Sciatic nerve (tissue), 2 donors: ENCODE measurements at regions not wholly inside any gene's neighbourhood (a gene's known extent, or its start where the extent isn't known, plus 50 kb on each side); places are given as distances from the start of the nearest gene placed in this dataset.

ENCODE experiments used
- ATAC-seq: fragments of 200-7000 bp; cut with Tn5 transposase; one replicate; pipeline ENCODE4 v1.9.1; 2020; ENCODE audit warnings: mild to moderate bottlenecking, moderate library complexity
- DNase-seq: peaks from one replicate; pipeline ENCODE4 v3.0.0-alpha.2; 2020; ENCODE audit warnings: low spot score
- intact Hi-C: fragments of 100-400 bp; cut with DNase I; formaldehyde crosslinking; loops from one replicate; pipeline ENCODE4 v1.14.2; 2022
- donor health status: DM: no; HTN: no; CAD: no.
- donor health status: DM: no; HTN: no; CAD: no.

DNA sequence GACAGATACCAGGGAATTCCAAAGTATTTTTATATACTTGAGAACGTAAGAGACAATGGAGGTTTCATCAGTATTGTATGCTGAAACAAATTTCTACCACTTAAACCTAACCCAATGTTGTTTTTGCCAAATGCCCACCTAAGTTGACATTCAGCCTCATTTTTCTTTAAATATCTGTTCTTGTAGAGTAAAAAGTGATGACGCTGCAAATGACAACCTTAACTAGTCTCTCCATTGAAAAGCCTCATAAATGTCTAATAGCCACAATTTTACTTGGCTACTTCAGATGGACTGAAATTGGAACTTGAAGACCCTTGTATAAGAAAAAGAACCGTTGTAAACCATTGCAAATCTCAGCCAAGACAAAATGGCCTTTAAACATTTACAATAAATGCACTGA is 176.9 kb downstream of the CRPPA start:
- intact Hi-C loops: no loop called here
- no peak for ATAC-seq
- DNase-seq: no peak

- intact Hi-C loops: no loop called here
- ATAC-seq (no peak), DNase-seq (no peak)
Observed at GRCh38 chr7:16242920-16243319, 178.4 kb downstream of the CRPPA start.

DNA sequence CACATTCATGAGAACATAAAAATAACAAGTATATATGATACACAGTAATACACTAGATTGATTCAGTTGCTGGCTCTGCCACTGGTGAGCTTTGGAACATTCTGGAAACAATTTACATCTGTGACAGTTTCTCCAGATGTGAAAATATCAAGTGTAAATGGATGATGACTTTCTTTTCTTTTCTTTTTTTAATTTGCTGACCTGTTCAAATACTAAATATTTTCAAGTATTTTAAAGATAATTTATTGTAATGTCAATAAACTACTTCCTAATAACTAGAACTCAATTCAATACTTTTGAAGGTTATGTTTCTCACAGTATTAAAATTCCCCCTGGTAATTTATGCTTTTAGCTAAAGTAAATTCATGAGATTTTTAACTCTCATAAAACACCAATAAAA is 180.3 kb downstream of the CRPPA start:
- ATAC-seq (no peak), DNase-seq (no peak)
- intact Hi-C loops: no loop called here

DNA sequence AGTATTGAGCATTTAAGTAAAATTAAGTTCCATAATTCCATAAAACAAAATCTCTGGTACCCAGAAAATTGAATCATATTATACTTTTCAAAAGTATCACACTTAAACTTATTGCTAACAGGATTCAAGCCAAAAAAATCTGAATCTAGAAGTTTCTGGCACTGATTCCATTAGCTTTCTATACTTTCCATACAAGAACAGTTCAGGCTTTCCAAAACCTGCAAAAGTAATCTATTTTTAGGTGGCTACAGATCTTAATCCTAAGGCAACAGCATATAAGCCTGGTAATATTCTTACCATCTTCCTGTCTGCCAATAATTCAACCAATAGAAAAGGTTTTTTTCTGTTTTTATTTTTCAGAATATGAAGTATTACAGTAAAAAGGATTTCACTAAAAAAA is 185.0 kb downstream of the CRPPA start:
- intact Hi-C loops: no loop called here
- no peak for DNase-seq
- no peak for ATAC-seq

GRCh38 chr7:16235147-16236114 is 185.9 kb downstream of the CRPPA start:
- intact Hi-C loops: no loop called here
- DNase-seq (no peak), ATAC-seq (no peak)

- ATAC-seq: no peak
- DNase-seq: no peak
- intact Hi-C loops: no loop called here
Observed at GRCh38 chr7:16234493-16235146, 186.7 kb downstream of the CRPPA start.

- ATAC-seq: no peak
- intact Hi-C loops: no loop called here
- no peak for DNase-seq
Observed at GRCh38 chr7:16233517-16233916, 187.8 kb downstream of the CRPPA start.

DNA sequence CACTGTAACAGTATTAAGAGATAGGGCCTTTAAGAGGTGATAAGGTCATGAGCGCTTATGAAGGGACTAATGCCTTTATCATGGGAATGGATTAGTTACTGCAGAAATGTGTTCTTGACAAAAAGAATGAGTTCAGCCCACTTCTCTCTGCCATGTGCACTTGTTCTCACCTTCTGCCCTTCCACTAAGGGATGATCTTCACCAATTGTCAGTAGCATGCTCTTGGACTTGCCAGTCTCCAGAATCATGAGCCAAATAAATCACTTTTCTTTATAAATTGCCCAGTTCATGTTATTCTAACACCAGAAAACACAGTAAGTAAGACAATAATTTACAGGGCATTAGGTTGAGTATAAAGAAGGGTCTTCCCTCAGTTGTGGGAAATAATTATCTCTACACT is 189.1 kb downstream of the CRPPA start:
- ATAC-seq (no peak), DNase-seq (no peak)
- intact Hi-C loops: no loop called here

- no peak for ATAC-seq
- DNase-seq: no peak
- intact Hi-C loops: no loop called here
Observed at GRCh38 chr7:16223963-16224707, 197.2 kb downstream of the CRPPA start.

DNA sequence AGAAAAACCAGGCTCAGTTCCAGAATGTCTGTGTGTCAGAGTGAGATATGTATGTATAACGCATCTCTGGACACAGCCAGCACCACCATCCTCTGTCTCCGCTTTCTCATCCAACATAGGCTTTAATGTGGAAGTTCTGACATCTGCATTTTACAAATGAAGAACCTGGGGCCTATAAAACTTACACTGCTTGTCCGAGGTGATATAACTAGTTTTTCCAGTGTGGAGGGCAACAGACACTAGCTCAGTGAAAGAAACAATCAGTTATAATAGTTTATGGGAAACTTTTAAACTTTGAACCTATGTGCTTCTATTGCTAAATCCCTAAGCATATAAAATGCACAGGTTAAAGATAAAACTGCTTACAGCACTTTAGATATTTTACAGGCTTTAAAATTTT is 208.7 kb downstream of the CRPPA start:
- intact Hi-C loops: no loop called here
- ATAC-seq: no peak

DNA sequence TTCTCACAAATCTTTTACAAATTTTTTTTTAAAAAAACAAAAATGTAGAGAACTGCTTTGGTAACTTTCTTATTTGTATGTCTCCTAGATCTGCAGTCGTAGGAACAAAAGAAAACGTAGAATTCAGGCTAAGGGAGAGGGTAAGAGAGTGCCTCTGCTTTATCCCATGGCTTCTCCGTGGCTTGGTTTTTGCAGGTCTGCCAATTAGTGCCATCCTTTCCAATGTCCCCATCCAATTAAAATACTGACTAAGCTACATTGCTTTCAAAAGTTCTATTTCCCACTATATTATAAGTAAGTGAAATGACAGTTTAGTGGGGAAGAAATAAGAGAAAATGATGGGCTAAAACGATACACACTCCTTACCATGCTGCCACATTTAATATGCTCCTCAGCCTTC is 209.3 kb downstream of the CRPPA start:
- intact Hi-C loops: no loop called here
- no peak for DNase-seq
- no peak for ATAC-seq

More for the DNA sequence above, 208.7 kb downstream of the CRPPA start:
- no peak for DNase-seq

- intact Hi-C loops: no loop called here
- no peak for ATAC-seq
- no peak for DNase-seq
Observed at GRCh38 chr7:16211402-16211925, 209.9 kb downstream of the CRPPA start.

GRCh38 chr7:16210171-16210570 is 211.2 kb downstream of the CRPPA start:
- no peak for ATAC-seq
- no peak for DNase-seq
- intact Hi-C loops: no loop called here

DNA sequence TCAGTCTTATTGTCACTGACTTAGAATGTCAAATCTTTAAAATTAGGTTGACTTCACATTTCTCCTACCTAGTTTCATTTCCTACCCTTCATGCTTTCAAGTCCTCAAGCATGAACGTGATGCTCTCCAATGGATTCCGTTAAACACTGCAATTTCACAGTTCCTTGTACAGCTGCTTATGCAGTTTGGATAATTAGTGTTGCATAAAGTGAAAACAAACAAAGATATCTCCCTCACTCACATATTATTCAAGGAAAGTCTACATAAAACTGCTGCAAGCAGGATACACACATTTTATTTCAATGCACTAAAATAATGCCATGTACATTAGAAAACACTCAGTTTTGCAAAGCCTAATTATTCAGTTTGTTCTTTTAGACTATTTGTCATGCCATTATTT is 214.0 kb downstream of the CRPPA start:
- intact Hi-C loops: no loop called here
- ATAC-seq (no peak), DNase-seq (no peak)

DNA sequence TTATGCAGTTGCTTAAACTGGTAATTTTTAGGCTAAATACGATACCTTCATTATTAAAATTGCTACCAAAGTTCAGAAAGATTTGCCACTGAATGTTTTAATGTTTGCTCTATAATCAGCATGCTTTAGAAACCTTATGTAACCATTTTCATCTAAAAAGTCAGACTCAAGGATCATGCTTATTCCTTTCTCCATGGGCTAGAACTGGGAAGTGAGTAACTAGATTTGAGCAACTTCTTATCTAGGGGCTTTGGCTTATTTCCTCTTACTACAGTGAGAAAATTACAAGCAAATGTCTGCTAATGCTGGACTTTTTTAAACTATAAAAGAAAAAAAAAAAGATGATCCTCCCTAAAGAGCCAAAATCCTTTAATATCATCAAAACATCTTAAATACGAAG is 215.9 kb downstream of the CRPPA start:
- intact Hi-C loops: no loop called here
- ATAC-seq: no peak
- no peak for DNase-seq

DNA sequence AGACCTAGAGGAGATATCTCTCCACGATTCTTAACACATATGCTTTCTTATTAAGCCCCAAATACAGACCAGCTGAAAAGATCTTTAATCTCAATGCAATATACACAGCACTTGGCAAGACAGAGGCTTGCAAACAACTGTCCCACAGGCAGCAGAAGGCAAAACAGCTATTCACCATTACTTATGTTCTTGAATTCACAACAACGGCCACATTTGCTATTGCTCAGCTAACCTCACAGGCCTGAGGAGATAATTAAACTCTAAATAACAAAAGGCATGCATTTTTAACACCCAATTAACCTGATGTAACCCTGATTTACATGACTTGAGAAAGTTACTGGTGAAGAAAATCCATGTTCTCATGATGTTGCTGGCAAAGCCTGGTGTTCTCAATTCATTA is 216.4 kb downstream of the CRPPA start:
- ATAC-seq (no peak), DNase-seq (no peak)
- intact Hi-C loops: no loop called here

- no peak for ATAC-seq
Observed at GRCh38 chr7:16203065-16203464, 218.3 kb downstream of the CRPPA start.

DNA sequence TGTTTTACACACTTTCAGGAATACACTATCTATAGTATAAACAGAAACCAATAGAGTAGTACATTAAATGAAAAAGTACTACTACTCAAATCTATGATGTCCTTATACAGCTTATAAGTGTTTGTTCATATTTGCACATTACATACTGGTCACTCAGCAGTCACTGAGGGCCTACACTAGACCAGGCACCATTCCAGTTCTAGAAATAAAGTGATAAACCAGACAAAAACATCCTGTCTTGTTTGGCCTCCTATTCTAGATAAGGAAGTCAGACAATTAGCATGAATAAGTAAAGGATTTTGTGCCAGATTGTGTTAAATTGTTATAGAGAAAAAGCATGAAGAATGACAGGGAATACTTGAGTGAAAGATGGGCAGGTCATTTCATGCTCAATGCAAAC is 219.0 kb downstream of the CRPPA start:
- no peak for ATAC-seq
- no peak for DNase-seq
- intact Hi-C loops: no loop called here

More at GRCh38 chr7:16203065-16203464, 218.3 kb downstream of the CRPPA start:
- intact Hi-C loops: no loop called here
- DNase-seq: no peak

DNA sequence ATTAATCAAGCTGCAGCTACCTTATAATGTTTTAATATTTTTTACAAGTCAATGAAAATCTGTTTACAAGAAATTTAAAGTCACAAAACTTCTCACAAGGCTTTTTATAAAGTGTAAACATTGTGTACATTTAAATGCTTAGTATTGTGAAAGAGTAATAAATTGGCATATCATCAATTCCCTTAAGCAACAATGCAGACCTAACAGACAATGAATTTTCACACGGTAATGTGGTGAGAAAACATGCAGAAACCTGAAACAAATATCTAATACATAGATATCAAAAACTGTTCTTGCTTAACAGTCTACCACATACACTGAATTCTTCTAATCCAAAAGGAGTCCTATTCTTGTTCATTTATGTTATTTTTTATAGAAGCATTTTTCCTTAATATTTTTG is 220.7 kb downstream of the CRPPA start:
- DNase-seq: no peak
- intact Hi-C loops: no loop called here

GRCh38 chr7:16193631-16194030 is 227.7 kb downstream of the CRPPA start:
- intact Hi-C loops: no loop called here
- DNase-seq (no peak), ATAC-seq (no peak)

More for the DNA sequence above, 220.7 kb downstream of the CRPPA start:
- ATAC-seq: no peak
